GM13976 (cell line): ENCODE measurements at regions not wholly inside any gene's neighbourhood (a gene's known extent, or its start where the extent isn't known, plus 50 kb on each side); places are given as distances from the start of the nearest gene placed in this dataset.
"Not testable (repeated sequence)": the region's sequence is repeated elsewhere in the genome, so short reads cannot be mapped to it uniquely, and the experiment has no call there.

ENCODE experiments used
- DNase-seq: peaks from one replicate; pipeline ENCODE4 v3.0.0; 2012; ENCODE audit warnings: low spot score
- CTCF ChIP-seq: IDR thresholded peaks from 2 replicates; pipeline ENCODE4 v1.5.1; 2012; ENCODE audit warnings: borderline replicate concordance, mild to moderate bottlenecking; ENCODE audit not compliant: insufficient read depth; ENCODE audit errors: extremely low read depth, missing control alignments, control extremely low read depth
- in situ Hi-C: fragments of 300-500 bp; cut with MboI; formaldehyde crosslinking; loops from one replicate; pipeline ENCODE4 v1.12.0; 2022; ENCODE audit warnings: low sequenced_read_pairs, mixed read lengths, inconsistent platforms; ENCODE audit not compliant: unreplicated experiment

- in situ Hi-C loops, result loop anchor here (25.0 kb wide), 1 partner anchor 1668 kb away; no protein-coding TSS in a partner anchor
- TF ChIP-seq CTCF, result no peak
- peak; percentile 41 for DNase-seq
These were observed 52.8 kb upstream of the SRSF6 start for GRCh38 chr20:43404878-43405277.

GRCh38 chr20:43400882-43401281 is 56.8 kb upstream of the SRSF6 start:
- not testable (repeated sequence) for DNase-seq
- in situ Hi-C loops, result loop anchor here (25.0 kb wide), 1 partner anchor 1664 kb away; no protein-coding TSS in a partner anchor

- in situ Hi-C loops, result no loop called here
- TF ChIP-seq CTCF, result no peak
- DNase-seq, result no peak
These were observed 58.9 kb upstream of the SRSF6 start for GRCh38 chr20:43398676-43399324.

GRCh38 chr20:43397147-43397546 is 60.5 kb upstream of the SRSF6 start:
- no peak for DNase-seq
- no peak for TF ChIP-seq CTCF
- in situ Hi-C loops, result no loop called here

- in situ Hi-C loops, result no loop called here
- DNase-seq, result no peak
- TF ChIP-seq CTCF, result no peak
These were observed 64.6 kb upstream of the SRSF6 start for GRCh38 chr20:43393052-43393451.

GRCh38 chr20:43392561-43392960 is 65.1 kb upstream of the SRSF6 start:
- no peak for TF ChIP-seq CTCF
- no peak for DNase-seq
- in situ Hi-C loops, result no loop called here

GRCh38 chr20:43389839-43390626 is 67.7 kb upstream of the SRSF6 start:
- TF ChIP-seq CTCF, result peak; percentile 28
- DNase-seq, result peak; percentile 23

More at GRCh38 chr20:43389839-43390626, 67.7 kb upstream of the SRSF6 start:
- in situ Hi-C loops, result no loop called here
